ENCODE measurements at regions not wholly inside any gene's neighbourhood (a gene's known extent, or its start where the extent isn't known, plus 50 kb on each side); places are given as distances from the start of the nearest gene placed in this dataset.

- Mint-ChIP-seq H3K4me3 (no peak overlapping the region), H3K27ac (no peak overlapping the region), H3K4me1 (no peaks in the 10 kb centered on the region), H3K9me3 (peaks cover 0 to 3% of the 10 kb centered on the region in 2 donors), H3K27me3 (no peaks in the 10 kb centered on the region)
- ATAC-seq (no peak), DNase-seq (no peak)
Measured at GRCh38 chr5:107219993-107220392, 450.7 kb downstream of the EFNA5 start.

GRCh38 chr5:107218457-107219193 is 452.1 kb downstream of the EFNA5 start:
- Mint-ChIP-seq H3K27me3 (no peaks in the 10 kb centered on the region), H3K27ac (no peak overlapping the region), H3K9me3 (no peaks in the 10 kb centered on the region), H3K4me1 (no peaks in the 10 kb centered on the region), H3K4me3 (no peak overlapping the region)
- ATAC-seq (no peak), DNase-seq (no peak)

GRCh38 chr5:107217721-107218130 is 453.0 kb downstream of the EFNA5 start:
- ATAC-seq (no peak), DNase-seq (no peak)
- no peaks in the 10 kb centered on the region for H3K9me3 Mint-ChIP-seq
- no peaks in the 10 kb centered on the region for H3K4me1 Mint-ChIP-seq
- no peak overlapping the region for H3K27ac Mint-ChIP-seq
- H3K4me3 Mint-ChIP-seq = no peak overlapping the region
- no peaks in the 10 kb centered on the region for H3K27me3 Mint-ChIP-seq

GRCh38 chr5:107216587-107216986 is 454.1 kb downstream of the EFNA5 start:
- no peak for DNase-seq
- no peak overlapping the region for H3K27ac Mint-ChIP-seq
- H3K27me3 Mint-ChIP-seq = no peaks in the 10 kb centered on the region
- no peak overlapping the region for H3K4me3 Mint-ChIP-seq
- no peak for ATAC-seq
- H3K4me1 Mint-ChIP-seq = no peaks in the 10 kb centered on the region
- no peaks in the 10 kb centered on the region for H3K9me3 Mint-ChIP-seq

- H3K9me3 Mint-ChIP-seq = no peaks in the 10 kb centered on the region
- DNase-seq (no peak), ATAC-seq (no peak)
- H3K27me3 Mint-ChIP-seq = no peaks in the 10 kb centered on the region
- no peak overlapping the region for H3K4me3 Mint-ChIP-seq
- no peak overlapping the region for H3K27ac Mint-ChIP-seq
- no peaks in the 10 kb centered on the region for H3K4me1 Mint-ChIP-seq
Measured at GRCh38 chr5:107215611-107216010, 455.1 kb downstream of the EFNA5 start.

- Mint-ChIP-seq H3K4me1 (no peaks in the 10 kb centered on the region), H3K27me3 (no peaks in the 10 kb centered on the region), H3K4me3 (no peak overlapping the region), H3K9me3 (no peaks in the 10 kb centered on the region), H3K27ac (no peak overlapping the region)
- no peak for DNase-seq
- no peak for ATAC-seq
Measured at GRCh38 chr5:107213025-107213424, 457.7 kb downstream of the EFNA5 start.

GRCh38 chr5:107211630-107212029 is 459.1 kb downstream of the EFNA5 start:
- H3K4me1 Mint-ChIP-seq = no peaks in the 10 kb centered on the region
- H3K9me3 Mint-ChIP-seq = no peaks in the 10 kb centered on the region
- DNase-seq (no peak), ATAC-seq (no peak)
- no peaks in the 10 kb centered on the region for H3K27me3 Mint-ChIP-seq
- H3K4me3 Mint-ChIP-seq = no peak overlapping the region
- H3K27ac Mint-ChIP-seq = no peak overlapping the region

GRCh38 chr5:107208867-107209266 is 461.9 kb downstream of the EFNA5 start:
- DNase-seq (no peak), ATAC-seq (no peak)
- no peaks in the 10 kb centered on the region for H3K27me3 Mint-ChIP-seq
- no peaks in the 10 kb centered on the region for H3K9me3 Mint-ChIP-seq
- H3K4me3 Mint-ChIP-seq = no peak overlapping the region
- H3K4me1 Mint-ChIP-seq = no peaks in the 10 kb centered on the region
- no peak overlapping the region for H3K27ac Mint-ChIP-seq

GRCh38 chr5:107204413-107204812 is 466.3 kb downstream of the EFNA5 start:
- H3K9me3 Mint-ChIP-seq = no peaks in the 10 kb centered on the region
- H3K27ac Mint-ChIP-seq = no peak overlapping the region
- no peaks in the 10 kb centered on the region for H3K4me1 Mint-ChIP-seq
- ATAC-seq (no peak), DNase-seq (no peak)
- no peaks in the 10 kb centered on the region for H3K27me3 Mint-ChIP-seq
- no peak overlapping the region for H3K4me3 Mint-ChIP-seq

- no peaks in the 10 kb centered on the region for H3K9me3 Mint-ChIP-seq
- H3K4me1 Mint-ChIP-seq = no peaks in the 10 kb centered on the region
- H3K27ac Mint-ChIP-seq = no peak overlapping the region
- ATAC-seq (no peak), DNase-seq (no peak)
- no peaks in the 10 kb centered on the region for H3K27me3 Mint-ChIP-seq
- H3K4me3 Mint-ChIP-seq = no peak overlapping the region
Measured at GRCh38 chr5:107203243-107203642, 467.5 kb downstream of the EFNA5 start.

- Mint-ChIP-seq H3K4me3 (no peak overlapping the region), H3K9me3 (no peaks in the 10 kb centered on the region), H3K4me1 (no peaks in the 10 kb centered on the region), H3K27ac (no peak overlapping the region), H3K27me3 (no peaks in the 10 kb centered on the region)
- no peak for DNase-seq
- no peak for ATAC-seq
Measured at GRCh38 chr5:107199756-107200155, 471.0 kb downstream of the EFNA5 start.

- H3K27ac Mint-ChIP-seq = no peak overlapping the region
- H3K27me3 Mint-ChIP-seq = no peaks in the 10 kb centered on the region
- ATAC-seq (no peak), DNase-seq (no peak)
- no peak overlapping the region for H3K4me3 Mint-ChIP-seq
- H3K4me1 Mint-ChIP-seq = no peaks in the 10 kb centered on the region
- H3K9me3 Mint-ChIP-seq = peaks cover 0 to 7% of the 10 kb centered on the region in 2 donors
Measured at GRCh38 chr5:107196500-107197059, 474.2 kb downstream of the EFNA5 start.

- Mint-ChIP-seq H3K4me3 (no peak overlapping the region), H3K27me3 (no peaks in the 10 kb centered on the region), H3K27ac (no peak overlapping the region), H3K9me3 (peaks cover 0 to 7% of the 10 kb centered on the region in 2 donors), H3K4me1 (no peaks in the 10 kb centered on the region)
- DNase-seq (no peak), ATAC-seq (no peak)
Measured at GRCh38 chr5:107195890-107196395, 474.8 kb downstream of the EFNA5 start.

- Mint-ChIP-seq H3K4me1 (no peaks in the 10 kb centered on the region), H3K9me3 (peaks cover 5 to 20% of the 10 kb centered on the region in 2 donors), H3K27me3 (no peaks in the 10 kb centered on the region), H3K27ac (no peak overlapping the region), H3K4me3 (no peak overlapping the region)
- no peak for DNase-seq
- no peak for ATAC-seq
Measured at GRCh38 chr5:107184871-107185270, 485.9 kb downstream of the EFNA5 start.

GRCh38 chr5:107184066-107184465 is 486.7 kb downstream of the EFNA5 start:
- Mint-ChIP-seq H3K27ac (no peak overlapping the region), H3K27me3 (no peaks in the 10 kb centered on the region), H3K4me1 (no peaks in the 10 kb centered on the region), H3K4me3 (no peak overlapping the region), H3K9me3 (peaks cover 5 to 14% of the 10 kb centered on the region in 2 donors)
- ATAC-seq = no peak
- DNase-seq = no peak

GRCh38 chr5:107170620-107171019 is 500.1 kb downstream of the EFNA5 start:
- no peaks in the 10 kb centered on the region for H3K4me1 Mint-ChIP-seq
- H3K4me3 Mint-ChIP-seq = no peak overlapping the region
- H3K27me3 Mint-ChIP-seq = no peaks in the 10 kb centered on the region
- no peak overlapping the region for H3K27ac Mint-ChIP-seq
- DNase-seq (no peak), ATAC-seq (no peak)
- H3K9me3 Mint-ChIP-seq = peaks cover 13 to 27% of the 10 kb centered on the region in 2 donors

Data from stimulated activated naive CD8-positive, alpha-beta T cell treated with anti-CD3 and anti-CD28 coated beads, Interleukin-15, amount 100 ng/mL, for 72 hours (primary cell).